NCI-H526 treated with DMSO at 0.1 percent for 48 hours (cell line): ENCODE measurements at regions not wholly inside any gene's neighbourhood (a gene's known extent, or its start where the extent isn't known, plus 50 kb on each side); places are given as distances from the start of the nearest gene placed in this dataset.

Experiments
- DNase-seq: peaks from one replicate; lab custom pipeline; 2025; lab: John Stamatoyannopoulos, UW

DNA sequence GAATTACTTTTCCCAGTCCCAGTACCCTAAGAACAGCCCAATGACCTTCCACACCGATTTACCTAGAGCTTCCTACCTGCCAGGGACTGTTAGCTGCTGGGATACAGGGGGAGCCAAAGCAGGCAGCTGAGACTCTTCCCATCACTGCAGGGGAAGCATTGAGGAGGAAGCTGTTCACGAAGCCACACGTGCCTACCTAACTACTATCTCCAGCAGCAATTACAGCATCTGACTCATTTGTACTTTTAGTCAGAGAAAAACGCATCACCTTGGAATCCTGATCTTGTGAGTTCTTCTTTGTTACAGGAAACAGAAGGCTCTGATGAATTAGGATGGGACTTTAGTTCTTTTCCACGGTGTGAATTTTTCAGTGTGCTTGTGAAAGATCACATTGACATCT is 113.7 kb upstream of the DHX40 start:
- DNase-seq: no peak

GRCh38 chr17:59454633-59455105 is 110.7 kb upstream of the DHX40 start:
- no peak for DNase-seq

GRCh38 chr17:59456428-59456827 is 109.0 kb upstream of the DHX40 start:
- DNase-seq: no peak

GRCh38 chr17:59456923-59457615 is 108.3 kb upstream of the DHX40 start:
- DNase-seq: no peak

DNA sequence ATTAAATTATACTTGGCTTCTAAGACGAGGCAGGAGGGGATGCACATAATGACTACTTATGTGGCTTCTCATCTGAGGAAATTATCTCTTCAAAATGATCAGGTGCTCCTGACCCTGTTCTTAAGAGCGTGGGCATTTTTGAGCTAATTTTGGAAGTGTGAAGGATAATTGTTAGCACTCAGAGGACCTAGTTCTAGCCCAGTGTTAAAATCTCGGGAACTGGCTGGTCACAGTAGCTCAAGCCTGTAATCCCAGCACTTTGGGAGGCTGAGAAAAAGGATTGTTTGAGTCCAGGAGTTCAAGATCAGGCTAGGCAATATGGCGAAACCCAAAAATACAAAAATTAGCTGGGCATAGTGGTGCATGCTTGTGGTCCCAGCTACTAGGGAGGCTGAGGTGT is 103.0 kb upstream of the DHX40 start:
- no peak for DNase-seq

- no peak for DNase-seq
Observed at GRCh38 chr17:59464246-59464645, 101.2 kb upstream of the DHX40 start.

- DNase-seq: no peak
Observed at GRCh38 chr17:59465949-59466307, 99.5 kb upstream of the DHX40 start.

DNA sequence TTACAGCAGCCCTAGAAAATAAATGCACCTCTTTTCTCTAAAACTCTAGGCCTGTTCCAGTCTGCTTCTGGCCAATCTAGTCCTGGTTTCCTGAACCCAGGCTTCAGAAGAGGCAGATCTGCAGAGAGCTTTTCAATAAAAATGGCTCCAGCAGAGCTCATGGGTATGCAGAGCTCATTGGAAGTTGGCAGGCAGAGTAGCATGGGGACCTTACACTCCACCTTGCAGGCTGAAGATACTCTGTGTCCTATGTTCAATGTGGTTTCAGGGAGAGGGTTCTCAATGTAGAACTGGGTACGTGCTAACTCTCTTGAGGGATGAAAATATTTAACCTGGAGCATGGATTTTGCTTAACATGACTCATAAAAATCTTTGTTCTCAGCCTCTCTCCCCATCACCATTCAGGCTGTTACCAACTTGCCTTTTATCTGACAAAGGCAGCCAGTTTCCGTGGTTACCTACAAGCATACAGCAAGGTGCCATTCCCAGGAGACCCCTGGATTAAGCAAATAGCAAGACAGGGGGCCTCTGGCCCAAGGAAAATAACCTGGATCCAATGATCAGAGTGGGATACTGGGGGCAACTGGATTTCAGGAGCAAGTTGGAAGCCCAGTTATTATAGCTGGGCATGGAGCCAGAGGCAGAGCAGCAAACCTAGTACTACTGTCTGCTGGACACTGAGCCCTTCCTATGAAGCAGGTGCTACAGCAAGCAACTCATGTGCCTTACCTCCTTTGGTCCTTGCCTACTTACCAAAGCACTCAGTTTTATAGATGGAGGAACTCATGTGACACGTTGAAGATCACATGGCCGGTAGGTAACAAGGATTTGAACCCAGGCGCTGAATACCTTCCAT is 98.2 kb upstream of the DHX40 start:
- DNase-seq: no peak

- no peak for DNase-seq
Observed at GRCh38 chr17:59469786-59470485, 95.5 kb upstream of the DHX40 start.

GRCh38 chr17:59470624-59471297 is 94.6 kb upstream of the DHX40 start:
- DNase-seq: no peak

- DNase-seq: no peak
Observed at GRCh38 chr17:59476413-59476812, 89.0 kb upstream of the DHX40 start.

DNA sequence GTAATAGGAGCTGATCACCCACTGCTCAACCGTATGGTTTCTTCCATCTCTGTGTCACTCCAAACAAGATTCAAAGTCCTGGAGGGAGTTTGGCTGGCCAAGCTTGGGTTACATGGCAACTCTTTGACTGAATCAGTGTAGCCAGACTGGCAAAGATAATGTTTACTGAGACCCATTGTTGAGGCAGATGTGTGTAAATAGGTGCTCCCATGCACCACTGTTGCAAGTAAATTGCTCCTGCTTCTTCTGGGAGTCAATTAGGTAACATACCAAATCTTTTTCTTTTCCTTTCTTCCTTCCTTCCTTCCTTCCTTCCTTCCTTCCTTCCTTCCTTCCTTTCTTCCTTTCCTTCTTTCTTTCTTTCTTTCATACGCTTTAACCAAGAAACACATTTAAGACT is 86.3 kb upstream of the DHX40 start:
- DNase-seq: no peak

DNA sequence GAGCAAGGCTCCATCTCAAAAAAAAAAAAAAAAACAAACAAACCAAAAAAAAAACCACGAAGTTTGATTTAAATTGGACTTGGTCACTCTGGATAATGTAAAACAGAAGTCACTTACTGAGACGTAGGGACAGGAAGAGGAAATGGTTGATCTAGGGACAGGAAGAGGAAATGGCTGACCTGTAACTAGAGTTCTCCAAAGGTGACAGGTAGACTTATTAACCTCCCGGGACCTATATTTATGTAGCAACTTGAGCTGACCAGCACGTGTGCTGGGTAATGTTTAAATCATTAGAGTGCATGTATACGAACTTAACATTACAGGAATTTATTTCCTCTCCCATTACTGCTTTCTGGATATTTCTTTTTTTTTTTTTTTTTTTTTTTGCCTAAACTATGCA is 81.5 kb upstream of the DHX40 start:
- no peak for DNase-seq

- no peak for DNase-seq
Observed at GRCh38 chr17:59485015-59485414, 80.4 kb upstream of the DHX40 start.

DNA sequence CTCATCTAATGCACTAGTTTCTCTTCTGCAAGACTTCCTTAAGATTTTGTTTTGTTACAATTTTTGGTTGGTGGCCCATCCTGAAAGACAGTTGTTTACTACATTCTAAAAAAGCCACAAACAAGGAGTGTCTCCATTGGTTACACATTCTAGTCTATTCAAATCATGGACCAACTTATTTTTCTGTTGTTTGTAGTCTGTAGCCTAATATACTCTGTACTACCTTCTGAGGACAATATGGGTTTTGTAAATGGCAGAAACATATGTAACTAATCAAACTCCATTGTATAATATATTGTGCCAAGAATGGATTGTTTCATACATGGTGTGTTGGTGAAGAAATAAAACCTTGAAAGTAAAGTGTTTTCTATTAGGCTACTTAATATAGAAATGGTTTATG is 79.5 kb upstream of the DHX40 start:
- no peak for DNase-seq

DNA sequence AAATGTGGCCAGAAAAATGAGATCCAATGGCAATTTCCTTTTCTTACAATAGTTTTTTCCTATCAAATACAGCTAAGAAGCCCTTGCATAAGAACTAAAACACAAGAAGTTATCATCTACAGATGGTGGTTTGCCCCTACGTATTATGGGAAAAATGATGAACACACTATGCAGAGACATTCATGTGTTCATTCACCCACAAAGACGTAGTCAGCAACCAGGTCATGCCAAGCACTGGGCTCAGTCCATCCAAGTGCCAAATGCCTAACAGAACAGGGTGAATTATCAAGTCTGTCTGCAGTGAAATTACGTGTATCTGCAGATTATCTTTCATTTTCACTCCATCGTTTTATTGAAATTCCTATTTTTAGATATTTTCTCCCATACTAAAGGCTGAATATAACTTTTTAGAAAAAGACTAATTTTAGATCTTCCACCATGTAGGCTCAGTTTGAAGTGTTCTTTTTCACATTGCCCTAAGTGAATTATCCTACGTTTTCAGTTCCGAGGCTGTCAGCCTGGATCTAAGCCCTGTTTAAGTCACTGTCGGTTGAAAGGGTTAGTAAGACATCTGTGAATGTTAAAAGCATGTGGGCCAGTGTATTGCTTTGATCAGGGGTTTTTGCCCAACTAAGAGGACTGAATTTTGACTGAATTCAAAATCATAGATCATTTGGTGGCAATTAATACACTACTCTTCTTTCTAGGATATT is 78.1 kb upstream of the DHX40 start:
- DNase-seq: no peak

GRCh38 chr17:59488805-59489204 is 76.6 kb upstream of the DHX40 start:
- DNase-seq: no peak

DNA sequence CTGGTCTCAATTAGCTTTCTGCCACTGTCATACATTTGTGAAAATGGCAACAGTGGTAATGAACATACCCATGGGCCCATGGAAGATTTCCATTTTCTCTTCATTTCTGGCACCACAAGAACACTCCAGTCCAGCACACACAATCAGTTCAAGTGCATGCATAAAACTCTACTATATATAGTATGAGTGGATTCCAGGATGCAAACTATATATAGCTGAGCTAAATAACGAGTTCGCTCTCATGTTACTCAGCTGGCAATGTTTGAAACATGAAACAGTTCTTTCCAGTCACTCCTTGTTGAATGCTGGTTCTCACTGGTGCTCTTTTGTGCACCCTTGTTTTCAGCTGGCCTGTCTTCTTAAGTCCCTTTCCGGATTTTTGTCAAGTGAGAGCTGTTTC is 75.2 kb upstream of the DHX40 start:
- DNase-seq: no peak

- no peak for DNase-seq
Observed at GRCh38 chr17:59491353-59492090, 73.9 kb upstream of the DHX40 start.

DNA sequence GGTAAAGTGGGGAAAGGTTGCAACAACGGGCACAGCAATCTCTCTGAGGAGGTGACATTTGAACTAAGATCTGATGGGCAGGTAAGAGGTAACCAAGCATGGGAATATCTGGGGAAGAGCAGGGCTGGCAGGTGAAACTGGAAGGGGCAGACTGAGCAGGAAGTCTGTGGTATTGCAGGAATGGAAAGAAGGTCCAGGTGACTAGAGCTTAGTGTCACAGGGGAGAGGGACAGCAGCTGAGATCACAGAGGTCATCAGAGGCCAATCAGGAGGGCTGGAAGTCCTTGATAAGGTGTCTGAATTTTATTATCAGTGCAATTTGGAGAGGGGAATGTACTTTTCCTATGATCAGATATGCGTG is 73.3 kb upstream of the DHX40 start:
- DNase-seq: no peak

DNA sequence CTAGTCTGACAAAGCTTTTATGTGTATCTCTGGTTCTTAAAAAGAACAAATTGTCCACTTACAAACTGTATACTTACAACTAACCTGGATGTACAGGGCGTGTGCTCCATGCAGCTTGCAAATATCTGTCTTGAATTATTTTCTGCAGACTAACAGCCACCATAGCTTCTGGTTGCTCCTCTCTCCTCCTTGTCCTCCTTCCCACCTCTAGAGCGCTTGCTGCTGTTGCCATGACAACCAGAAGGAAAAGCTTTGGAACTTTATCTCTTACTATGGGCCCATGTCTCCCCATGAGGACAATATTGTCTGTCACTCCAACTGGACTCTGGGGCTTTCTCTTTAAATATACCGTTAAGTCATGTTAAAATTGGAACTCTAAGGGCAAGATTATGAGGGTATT is 71.5 kb upstream of the DHX40 start:
- DNase-seq: no peak
